ENCODE measurements at regions not wholly inside any gene's neighbourhood (a gene's known extent, or its start where the extent isn't known, plus 50 kb on each side); places are given as distances from the start of the nearest gene placed in this dataset.

- TF ChIP-seq, protein P1, sequence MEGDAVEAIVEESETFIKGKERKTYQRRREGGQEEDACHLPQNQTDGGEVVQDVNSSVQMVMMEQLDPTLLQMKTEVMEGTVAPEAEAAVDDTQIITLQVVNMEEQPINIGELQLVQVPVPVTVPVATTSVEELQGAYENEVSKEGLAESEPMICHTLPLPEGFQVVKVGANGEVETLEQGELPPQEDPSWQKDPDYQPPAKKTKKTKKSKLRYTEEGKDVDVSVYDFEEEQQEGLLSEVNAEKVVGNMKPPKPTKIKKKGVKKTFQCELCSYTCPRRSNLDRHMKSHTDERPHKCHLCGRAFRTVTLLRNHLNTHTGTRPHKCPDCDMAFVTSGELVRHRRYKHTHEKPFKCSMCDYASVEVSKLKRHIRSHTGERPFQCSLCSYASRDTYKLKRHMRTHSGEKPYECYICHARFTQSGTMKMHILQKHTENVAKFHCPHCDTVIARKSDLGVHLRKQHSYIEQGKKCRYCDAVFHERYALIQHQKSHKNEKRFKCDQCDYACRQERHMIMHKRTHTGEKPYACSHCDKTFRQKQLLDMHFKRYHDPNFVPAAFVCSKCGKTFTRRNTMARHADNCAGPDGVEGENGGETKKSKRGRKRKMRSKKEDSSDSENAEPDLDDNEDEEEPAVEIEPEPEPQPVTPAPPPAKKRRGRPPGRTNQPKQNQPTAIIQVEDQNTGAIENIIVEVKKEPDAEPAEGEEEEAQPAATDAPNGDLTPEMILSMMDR (IDR thresholded peaks at IDR 0.05) = no peak
- TF ChIP-seq POLR2A (IDR thresholded peaks at IDR 0.05) = no peak
These were observed 340.9 kb downstream of the SEMA3D start for GRCh38 chr7:84845971-84846370.

All from right lobe of liver (tissue), 4 donors.